ENCODE measurements at regions not wholly inside any gene's neighbourhood (a gene's known extent, or its start where the extent isn't known, plus 50 kb on each side); places are given as distances from the start of the nearest gene placed in this dataset.

GRCh38 chr2:196322973-196323810, 151.8 kb upstream of the STK17B start:
- TF ChIP-seq FOXM1 (IDR thresholded peaks at IDR 0.05; ENCODE audit: borderline replicate concordance) (no peak), ZNF384 (IDR thresholded peaks at IDR 0.05) (no peak), TARDBP (IDR thresholded peaks at IDR 0.05) (no peak), CTBP1 (IDR thresholded peaks at IDR 0.05; ENCODE audit: borderline replicate concordance) (no peak), HDGF (IDR thresholded peaks at IDR 0.05; ENCODE audit: borderline replicate concordance) (no peak), SP1 (IDR thresholded peaks at IDR 0.05) (no peak), SUZ12 (IDR thresholded peaks at IDR 0.05) (no peak), FOXA1 (IDR thresholded peaks at IDR 0.05) (no peak), NFRKB (IDR thresholded peaks at IDR 0.05) (no peak), LEF1 (IDR thresholded peaks at IDR 0.05; ENCODE audit: borderline replicate concordance) (no peak)

All from HEK293T (cell line).